ENCODE measurements at regions not wholly inside any gene's neighbourhood (a gene's known extent, or its start where the extent isn't known, plus 50 kb on each side); places are given as distances from the start of the nearest gene placed in this dataset.
A peak's percentile ranks its signal among the peaks of the same experiment; 100 is the strongest.

- Histone ChIP-seq H3K9me3 (no peaks in the 10 kb centered on the region), H3K36me3 (peaks cover 0 to 6% (median 4%) of the 10 kb centered on the region in 9 donors), H3K27ac (peak overlapping the region in 6 of 10 donors; percentile 16 to 48 (median 39)), H3K4me1 (peaks cover 0 to 47% (median 24%) of the 10 kb centered on the region in 9 donors), H3K27me3 (peaks cover 0 to 41% (median 14%) of the 10 kb centered on the region in 7 donors), H3K4me3 (peak overlapping the region in 5 of 10 donors; percentile 70 to 79 (median 75))
- intact Hi-C loops (cut with DNase I): no loop called here
- WGBS, 2 donors: 73 to 83% methylated on average over 29 of the region's 29 CpGs
- DNase-seq: no peak
- no peak for ATAC-seq
- no peak for TF ChIP-seq CTCF (IDR thresholded peaks at IDR 0.05)
Measured at GRCh38 chr19:5290336-5291262, 50.0 kb downstream of the PTPRS start.

- peaks cover 0 to 37% (median 14%) of the 10 kb centered on the region in 7 donors for H3K27me3 ChIP-seq
- no peak for ATAC-seq
- H3K36me3 ChIP-seq: peaks cover 0 to 18% (median 12%) of the 10 kb centered on the region in 9 donors
- no peaks in the 10 kb centered on the region for H3K9me3 ChIP-seq
- intact Hi-C loops (cut with DNase I): no loop called here
- no peak for DNase-seq
- H3K4me3 ChIP-seq: no peak overlapping the region
- peak overlapping the region in 4 of 10 donors; percentile 26 to 45 (median 34) for H3K27ac ChIP-seq
- TF ChIP-seq CTCF (IDR thresholded peaks at IDR 0.05): no peak
- peaks cover 0 to 47% (median 24%) of the 10 kb centered on the region in 9 donors for H3K4me1 ChIP-seq
- 80 to 81% methylated on average over 18 of the region's 18 CpGs for WGBS, 2 donors
Measured at GRCh38 chr19:5289060-5289990, 51.3 kb downstream of the PTPRS start.

GRCh38 chr19:5288347-5288739 lies 52.3 kb downstream of the PTPRS start:
- Histone ChIP-seq H3K36me3 (peaks cover 0 to 22% (median 12%) of the 10 kb centered on the region in 9 donors), H3K4me3 (peak overlapping the region in 1 of 10 donors; percentile 5), H3K27ac (peak overlapping the region in 4 of 10 donors; percentile 26 to 45 (median 34)), H3K4me1 (peaks cover 0 to 39% (median 21%) of the 10 kb centered on the region in 9 donors), H3K27me3 (peaks cover 0 to 27% (median 14%) of the 10 kb centered on the region in 7 donors), H3K9me3 (no peaks in the 10 kb centered on the region)
- DNase-seq (peak in 1 of 2 donors; percentile 39), ATAC-seq (peak in 4 of 8 donors; percentile 5 to 34 (median 19))
- TF ChIP-seq CTCF (IDR thresholded peaks at IDR 0.05): no peak
- intact Hi-C loops (cut with DNase I): no loop called here
- WGBS, 2 donors: 55 to 67% methylated on average over 4 of the region's 4 CpGs

- DNase-seq: no peak
- Histone ChIP-seq H3K36me3 (peaks cover 0 to 22% (median 12%) of the 10 kb centered on the region in 9 donors), H3K27ac (no peak overlapping the region), H3K4me3 (no peak overlapping the region), H3K9me3 (no peaks in the 10 kb centered on the region), H3K4me1 (peaks cover 0 to 45% (median 13%) of the 10 kb centered on the region in 9 donors), H3K27me3 (peaks cover 0 to 14% (median 6%) of the 10 kb centered on the region in 7 donors)
- no peak for TF ChIP-seq CTCF (IDR thresholded peaks at IDR 0.05)
- intact Hi-C loops (cut with DNase I): no loop called here
- no peak for ATAC-seq
- 65 to 74% methylated on average over 5 of the region's 5 CpGs for WGBS, 2 donors
Measured at GRCh38 chr19:5287066-5287465, 53.5 kb downstream of the PTPRS start.

Measured in heart right ventricle (tissue), 16 donors.